NCI-H1092 (cell line): ENCODE measurements at regions not wholly inside any gene's neighbourhood (a gene's known extent, or its start where the extent isn't known, plus 50 kb on each side); places are given as distances from the start of the nearest gene placed in this dataset.
"Not testable (repeated sequence)": the region's sequence is repeated elsewhere in the genome, so short reads cannot be mapped to it uniquely, and the experiment has no call there.

Experiments used
- DNase-seq: peaks from one replicate; lab custom pipeline; 2025; lab: John Stamatoyannopoulos, UW

- DNase-seq: no peak
These were observed 86.0 kb downstream of the DTWD1 start for GRCh38 chr15:49706805-49707204.

- no peak for DNase-seq
These were observed 86.8 kb downstream of the DTWD1 start for GRCh38 chr15:49707598-49707997.

- DNase-seq: no peak
These were observed 88.9 kb downstream of the DTWD1 start for GRCh38 chr15:49709646-49710214.

- no peak for DNase-seq
These were observed 91.3 kb downstream of the DTWD1 start for GRCh38 chr15:49712162-49712561.

- DNase-seq: peak; percentile 9
These were observed 92.1 kb downstream of the DTWD1 start for GRCh38 chr15:49712846-49713450.

- no peak for DNase-seq
These were observed 94.4 kb downstream of the DTWD1 start for GRCh38 chr15:49715211-49715610.

- DNase-seq: no peak
These were observed 94.9 kb downstream of the DTWD1 start for GRCh38 chr15:49715701-49716100.

- no peak for DNase-seq
These were observed 97.4 kb downstream of the DTWD1 start for GRCh38 chr15:49718234-49718633.

GRCh38 chr15:49718846-49719245 lies 98.0 kb downstream of the DTWD1 start:
- no peak for DNase-seq

- no peak for DNase-seq
These were observed 99.4 kb downstream of the DTWD1 start for GRCh38 chr15:49720261-49720660.

- no peak for DNase-seq
These were observed 100.2 kb downstream of the DTWD1 start for GRCh38 chr15:49721091-49721490.

GRCh38 chr15:49721621-49722020 lies 100.8 kb downstream of the DTWD1 start:
- DNase-seq: no peak

- DNase-seq: no peak
These were observed 103.1 kb downstream of the DTWD1 start for GRCh38 chr15:49723981-49724380.

GRCh38 chr15:49731187-49732099 lies 110.6 kb downstream of the DTWD1 start:
- DNase-seq: no peak

- DNase-seq: not testable (repeated sequence)
These were observed 111.3 kb downstream of the DTWD1 start for GRCh38 chr15:49732109-49732508.

- not testable (repeated sequence) for DNase-seq
These were observed 113.2 kb downstream of the DTWD1 start for GRCh38 chr15:49734089-49734488.

GRCh38 chr15:49734831-49735508 lies 114.1 kb downstream of the DTWD1 start:
- no peak for DNase-seq

GRCh38 chr15:49737127-49737526 lies 116.3 kb downstream of the DTWD1 start:
- DNase-seq: no peak

GRCh38 chr15:49741712-49742111 lies 120.9 kb downstream of the DTWD1 start:
- no peak for DNase-seq

- DNase-seq: no peak
These were observed 121.5 kb downstream of the DTWD1 start for GRCh38 chr15:49742381-49742780.

- DNase-seq: no peak
These were observed 126.5 kb downstream of the DTWD1 start for GRCh38 chr15:49747340-49747739.

GRCh38 chr15:49748791-49749190 lies 127.9 kb downstream of the DTWD1 start:
- no peak for DNase-seq

- no peak for DNase-seq
These were observed 129.7 kb downstream of the DTWD1 start for GRCh38 chr15:49750553-49750952.
